Liver (tissue), 3 donors: ENCODE measurements at regions not wholly inside any gene's neighbourhood (a gene's known extent, or its start where the extent isn't known, plus 50 kb on each side); places are given as distances from the start of the nearest gene placed in this dataset.

Source experiments
- EGR1 ChIP-seq, 2 donors: IDR thresholded peaks; 2 replicates each; pipeline ENCODE4 v1.6.1; 2016 to 2018; ENCODE audit warnings: antibody characterized with exemption in 2 of 2, low read depth in 2 of 2
- HNF4G ChIP-seq: IDR thresholded peaks from 2 replicates; pipeline ENCODE4 v1.6.1; 2016; ENCODE audit warnings: antibody characterized with exemption
- RAD21 ChIP-seq, 2 donors: IDR thresholded peaks; 2 replicates each; pipeline ENCODE4 v1.6.1; 2016; ENCODE audit warnings: antibody characterized with exemption in 2 of 2, mild to moderate bottlenecking in 2 of 2
- SP1 ChIP-seq: IDR thresholded peaks from 2 replicates; pipeline ENCODE4 v1.6.1; 2018; ENCODE audit warnings: antibody characterized with exemption, mild to moderate bottlenecking
- TF ChIP-seq, protein P1 (sequence below): IDR thresholded peaks from 2 replicates; pipeline ENCODE4 v1.6.1; 2016; ENCODE audit warnings: antibody characterized with exemption
- TF ChIP-seq, protein P2 (sequence below): fragments of 150-350 bp; IDR thresholded peaks from 2 replicates; pipeline ENCODE4 v1.5.1; 2017; ENCODE audit warnings: improper control_type of control experiment, low read depth, low read length; ENCODE audit not compliant: missing input control
- donor health status: healthy.
- donor health status: healthy.

GRCh38 chr10:3482200-3482993 lies 302.6 kb downstream of the KLF6 start:
- peak; percentile 54 for TF ChIP-seq SP1
- TF ChIP-seq RAD21 (IDR thresholded peaks at IDR 0.05) = peak in 1 of 2 donors; percentile 4
- no peak for TF ChIP-seq HNF4G
- TF ChIP-seq, protein P1, sequence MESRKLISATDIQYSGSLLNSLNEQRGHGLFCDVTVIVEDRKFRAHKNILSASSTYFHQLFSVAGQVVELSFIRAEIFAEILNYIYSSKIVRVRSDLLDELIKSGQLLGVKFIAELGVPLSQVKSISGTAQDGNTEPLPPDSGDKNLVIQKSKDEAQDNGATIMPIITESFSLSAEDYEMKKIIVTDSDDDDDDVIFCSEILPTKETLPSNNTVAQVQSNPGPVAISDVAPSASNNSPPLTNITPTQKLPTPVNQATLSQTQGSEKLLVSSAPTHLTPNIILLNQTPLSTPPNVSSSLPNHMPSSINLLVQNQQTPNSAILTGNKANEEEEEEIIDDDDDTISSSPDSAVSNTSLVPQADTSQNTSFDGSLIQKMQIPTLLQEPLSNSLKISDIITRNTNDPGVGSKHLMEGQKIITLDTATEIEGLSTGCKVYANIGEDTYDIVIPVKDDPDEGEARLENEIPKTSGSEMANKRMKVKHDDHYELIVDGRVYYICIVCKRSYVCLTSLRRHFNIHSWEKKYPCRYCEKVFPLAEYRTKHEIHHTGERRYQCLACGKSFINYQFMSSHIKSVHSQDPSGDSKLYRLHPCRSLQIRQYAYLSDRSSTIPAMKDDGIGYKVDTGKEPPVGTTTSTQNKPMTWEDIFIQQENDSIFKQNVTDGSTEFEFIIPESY = no peak
- TF ChIP-seq, protein P2, sequence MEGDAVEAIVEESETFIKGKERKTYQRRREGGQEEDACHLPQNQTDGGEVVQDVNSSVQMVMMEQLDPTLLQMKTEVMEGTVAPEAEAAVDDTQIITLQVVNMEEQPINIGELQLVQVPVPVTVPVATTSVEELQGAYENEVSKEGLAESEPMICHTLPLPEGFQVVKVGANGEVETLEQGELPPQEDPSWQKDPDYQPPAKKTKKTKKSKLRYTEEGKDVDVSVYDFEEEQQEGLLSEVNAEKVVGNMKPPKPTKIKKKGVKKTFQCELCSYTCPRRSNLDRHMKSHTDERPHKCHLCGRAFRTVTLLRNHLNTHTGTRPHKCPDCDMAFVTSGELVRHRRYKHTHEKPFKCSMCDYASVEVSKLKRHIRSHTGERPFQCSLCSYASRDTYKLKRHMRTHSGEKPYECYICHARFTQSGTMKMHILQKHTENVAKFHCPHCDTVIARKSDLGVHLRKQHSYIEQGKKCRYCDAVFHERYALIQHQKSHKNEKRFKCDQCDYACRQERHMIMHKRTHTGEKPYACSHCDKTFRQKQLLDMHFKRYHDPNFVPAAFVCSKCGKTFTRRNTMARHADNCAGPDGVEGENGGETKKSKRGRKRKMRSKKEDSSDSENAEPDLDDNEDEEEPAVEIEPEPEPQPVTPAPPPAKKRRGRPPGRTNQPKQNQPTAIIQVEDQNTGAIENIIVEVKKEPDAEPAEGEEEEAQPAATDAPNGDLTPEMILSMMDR = no peak
- TF ChIP-seq EGR1 (IDR thresholded peaks at IDR 0.05; ENCODE audit: low read depth in 2 of 2) = no peak
